ENCODE measurements at regions not wholly inside any gene's neighbourhood (a gene's known extent, or its start where the extent isn't known, plus 50 kb on each side); places are given as distances from the start of the nearest gene placed in this dataset.

DNA sequence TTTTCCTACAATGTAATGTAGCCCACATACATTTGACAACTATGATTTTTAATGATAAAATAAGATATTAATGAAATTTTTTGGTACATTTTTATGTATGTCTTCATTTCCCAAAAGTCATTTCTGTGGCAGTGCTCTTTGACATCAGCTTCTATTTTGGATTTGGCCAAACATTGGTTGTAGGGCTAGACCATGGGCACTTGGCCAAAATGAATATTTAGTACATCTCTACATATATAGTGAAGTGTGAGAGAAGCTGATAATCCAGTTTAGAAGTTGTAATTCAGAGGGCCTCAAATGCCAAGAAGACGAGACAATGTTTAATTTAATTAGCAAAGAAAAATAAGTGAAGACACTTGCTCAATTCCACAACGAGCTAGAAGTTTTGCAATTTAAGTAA is 724.9 kb upstream of the SOX9 start:
- Histone ChIP-seq H3K27ac (ENCODE audit: low read depth in 2 of 2, low read length in 2 of 2) (no peak overlapping the region), H3K27me3 (ENCODE audit: control insufficient read depth, insufficient read depth, low read length) (no peaks in the 10 kb centered on the region), H3K36me3 (ENCODE audit: control insufficient read depth in 2 of 3, insufficient read depth in 3 of 3, low read length in 3 of 3) (no peaks in the 10 kb centered on the region), H3K4me1 (ENCODE audit: control insufficient read depth in 2 of 3, insufficient read depth in 2 of 3, low read depth in 1 of 3, low read length in 3 of 3) (no peaks in the 10 kb centered on the region), H3K9me3 (ENCODE audit: control insufficient read depth in 2 of 3, insufficient read depth in 1 of 3, low read length in 3 of 3) (no peaks in the 10 kb centered on the region), H3K9ac (ENCODE audit: low read length in 3 of 3) (no peak overlapping the region), H3K4me3 (ENCODE audit: low read length in 3 of 3) (no peak overlapping the region)
- intact Hi-C loops (cut with DNase I), result no loop called here
- DNase-seq (no peak), FAIRE-seq (no peak)
- TF ChIP-seq, protein P1, sequence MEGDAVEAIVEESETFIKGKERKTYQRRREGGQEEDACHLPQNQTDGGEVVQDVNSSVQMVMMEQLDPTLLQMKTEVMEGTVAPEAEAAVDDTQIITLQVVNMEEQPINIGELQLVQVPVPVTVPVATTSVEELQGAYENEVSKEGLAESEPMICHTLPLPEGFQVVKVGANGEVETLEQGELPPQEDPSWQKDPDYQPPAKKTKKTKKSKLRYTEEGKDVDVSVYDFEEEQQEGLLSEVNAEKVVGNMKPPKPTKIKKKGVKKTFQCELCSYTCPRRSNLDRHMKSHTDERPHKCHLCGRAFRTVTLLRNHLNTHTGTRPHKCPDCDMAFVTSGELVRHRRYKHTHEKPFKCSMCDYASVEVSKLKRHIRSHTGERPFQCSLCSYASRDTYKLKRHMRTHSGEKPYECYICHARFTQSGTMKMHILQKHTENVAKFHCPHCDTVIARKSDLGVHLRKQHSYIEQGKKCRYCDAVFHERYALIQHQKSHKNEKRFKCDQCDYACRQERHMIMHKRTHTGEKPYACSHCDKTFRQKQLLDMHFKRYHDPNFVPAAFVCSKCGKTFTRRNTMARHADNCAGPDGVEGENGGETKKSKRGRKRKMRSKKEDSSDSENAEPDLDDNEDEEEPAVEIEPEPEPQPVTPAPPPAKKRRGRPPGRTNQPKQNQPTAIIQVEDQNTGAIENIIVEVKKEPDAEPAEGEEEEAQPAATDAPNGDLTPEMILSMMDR (IDR thresholded peaks at IDR 0.05; ENCODE audit: borderline replicate concordance, extremely low read depth, insufficient read depth), result no peak

DNA sequence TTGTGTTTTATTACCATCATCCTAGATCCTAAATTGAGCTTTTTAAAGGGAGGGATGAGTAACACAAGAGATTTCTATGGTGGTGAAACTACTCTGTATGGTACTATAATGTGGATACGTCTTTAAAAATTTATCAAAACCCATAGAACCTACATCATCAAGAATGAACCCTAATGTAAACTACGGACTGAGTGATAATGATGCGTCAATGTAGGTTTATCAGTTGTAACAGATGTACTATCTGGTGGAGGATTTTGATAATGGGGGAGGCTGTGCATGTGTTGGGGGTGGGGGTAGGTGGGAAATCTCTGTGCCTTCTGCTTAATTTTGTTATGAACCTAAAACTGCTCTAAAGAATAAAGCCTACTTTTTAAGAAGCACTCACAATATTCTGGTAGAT is 724.1 kb upstream of the SOX9 start:
- H3K27ac ChIP-seq (ENCODE audit: low read depth in 2 of 2, low read length in 2 of 2), result no peak overlapping the region
- H3K9ac ChIP-seq (ENCODE audit: low read length in 3 of 3), result no peak overlapping the region
- DNase-seq (no peak), FAIRE-seq (no peak)
- H3K4me1 ChIP-seq (ENCODE audit: control insufficient read depth in 2 of 3, insufficient read depth in 2 of 3, low read depth in 1 of 3, low read length in 3 of 3), result no peaks in the 10 kb centered on the region
- H3K27me3 ChIP-seq (ENCODE audit: control insufficient read depth, insufficient read depth, low read length), result no peaks in the 10 kb centered on the region
- TF ChIP-seq, protein P1 (IDR thresholded peaks at IDR 0.05; ENCODE audit: borderline replicate concordance, extremely low read depth, insufficient read depth), result no peak
- intact Hi-C loops (cut with DNase I), result no loop called here
- no peak overlapping the region for H3K4me3 ChIP-seq (ENCODE audit: low read length in 3 of 3)
- H3K36me3 ChIP-seq (ENCODE audit: control insufficient read depth in 2 of 3, insufficient read depth in 3 of 3, low read length in 3 of 3), result no peaks in the 10 kb centered on the region
- H3K9me3 ChIP-seq (ENCODE audit: control insufficient read depth in 2 of 3, insufficient read depth in 1 of 3, low read length in 3 of 3), result no peaks in the 10 kb centered on the region

GRCh38 chr17:71398025-71398424 is 722.8 kb upstream of the SOX9 start:
- H3K27me3 ChIP-seq (ENCODE audit: control insufficient read depth, insufficient read depth, low read length), result no peaks in the 10 kb centered on the region
- H3K36me3 ChIP-seq (ENCODE audit: control insufficient read depth in 2 of 3, insufficient read depth in 3 of 3, low read length in 3 of 3), result no peaks in the 10 kb centered on the region
- H3K27ac ChIP-seq (ENCODE audit: low read depth in 2 of 2, low read length in 2 of 2), result no peak overlapping the region
- FAIRE-seq (no peak), DNase-seq (no peak)
- no peaks in the 10 kb centered on the region for H3K9me3 ChIP-seq (ENCODE audit: control insufficient read depth in 2 of 3, insufficient read depth in 1 of 3, low read length in 3 of 3)
- no peak overlapping the region for H3K9ac ChIP-seq (ENCODE audit: low read length in 3 of 3)
- TF ChIP-seq, protein P1 (IDR thresholded peaks at IDR 0.05; ENCODE audit: borderline replicate concordance, extremely low read depth, insufficient read depth), result no peak
- H3K4me1 ChIP-seq (ENCODE audit: control insufficient read depth in 2 of 3, insufficient read depth in 2 of 3, low read depth in 1 of 3, low read length in 3 of 3), result no peaks in the 10 kb centered on the region
- H3K4me3 ChIP-seq (ENCODE audit: low read length in 3 of 3), result no peak overlapping the region
- intact Hi-C loops (cut with DNase I), result no loop called here

GRCh38 chr17:71398800-71399219 is 722.0 kb upstream of the SOX9 start:
- intact Hi-C loops (cut with DNase I), result no loop called here
- no peak overlapping the region for H3K9ac ChIP-seq (ENCODE audit: low read length in 3 of 3)
- no peak overlapping the region for H3K4me3 ChIP-seq (ENCODE audit: low read length in 3 of 3)
- no peak for FAIRE-seq
- no peaks in the 10 kb centered on the region for H3K4me1 ChIP-seq (ENCODE audit: control insufficient read depth in 2 of 3, insufficient read depth in 2 of 3, low read depth in 1 of 3, low read length in 3 of 3)
- H3K27me3 ChIP-seq (ENCODE audit: control insufficient read depth, insufficient read depth, low read length), result no peaks in the 10 kb centered on the region
- H3K27ac ChIP-seq (ENCODE audit: low read depth in 2 of 2, low read length in 2 of 2), result no peak overlapping the region
- H3K9me3 ChIP-seq (ENCODE audit: control insufficient read depth in 2 of 3, insufficient read depth in 1 of 3, low read length in 3 of 3), result no peaks in the 10 kb centered on the region
- TF ChIP-seq, protein P1 (IDR thresholded peaks at IDR 0.05; ENCODE audit: borderline replicate concordance, extremely low read depth, insufficient read depth), result no peak
- DNase-seq, result peak in 4 of 5 donors; percentile 35 to 90 (median 70)
- H3K36me3 ChIP-seq (ENCODE audit: control insufficient read depth in 2 of 3, insufficient read depth in 3 of 3, low read length in 3 of 3), result no peaks in the 10 kb centered on the region

Measured in kidney (tissue), 13 donors.